PC-9 (cell line): ENCODE measurements at regions not wholly inside any gene's neighbourhood (a gene's known extent, or its start where the extent isn't known, plus 50 kb on each side); places are given as distances from the start of the nearest gene placed in this dataset.

ENCODE experiments used
- BruUV-seq: library from RNA; stranded (reverse); fragments of 400-500 nt; replicated peaks from 2 replicates; lab custom pipeline; 2021; lab: Mats Ljungman, UMichigan
- CTCF ChIA-PET: fragments of 300-600 bp; sonication (Branson Sonifier 250); formaldehyde crosslinking; loops from one replicate; lab custom pipeline; 2022; ENCODE audit warnings: antibody characterized with exemption; lab: Charles Lee
- POLR2A ChIA-PET: fragments of 300-600 bp; sonication (Branson Sonifier 250); formaldehyde crosslinking; loops from one replicate; lab custom pipeline; 2022; ENCODE audit warnings: antibody characterized with exemption; ENCODE audit not compliant: unreplicated experiment; lab: Charles Lee
- DNase-seq, 2 experiments: peaks; one replicate each; pipeline versions ENCODE4 v3.0.0 to v3.0.0-alpha.2; 2015 to 2022; ENCODE audit warnings: mixed read lengths in 1 of 2
- H2AFZ ChIP-seq: fragments of 200-600 bp; sonication (generic); 2 replicates; pipeline ENCODE4 v1.8.1; 2017; ENCODE audit warnings: antibody characterized with exemption
- H3F3A ChIP-seq: fragments of 200-600 bp; sonication (generic); 2 replicates; pipeline ENCODE4 v1.8.1; 2017; ENCODE audit warnings: antibody characterized with exemption, mild to moderate bottlenecking, low read depth; ENCODE audit not compliant: insufficient read depth
- H3K27ac ChIP-seq: fragments of 200-600 bp; sonication (generic); 2 replicates; pipeline ENCODE4 v1.6.1; 2016; ENCODE audit warnings: mixed run types
- H3K27me3 ChIP-seq: fragments of 200-600 bp; sonication (generic); 2 replicates; pipeline ENCODE4 v1.6.1; 2016; ENCODE audit warnings: low read depth, mixed run types; ENCODE audit not compliant: insufficient read depth
- H3K36me3 ChIP-seq: fragments of 200-600 bp; sonication (generic); 2 replicates; pipeline ENCODE4 v1.6.1; 2016; ENCODE audit warnings: low read depth, mixed run types
- H3K4me1 ChIP-seq: fragments of 200-600 bp; sonication (generic); replicated peaks from 2 replicates; pipeline ENCODE4 v1.6.1; 2016; ENCODE audit warnings: mixed run types; ENCODE audit not compliant: insufficient read depth
- H3K4me2 ChIP-seq: fragments of 200-600 bp; sonication (generic); 2 replicates; pipeline ENCODE4 v1.6.1; 2017; ENCODE audit warnings: mixed run types
- H3K4me3 ChIP-seq: fragments of 200-600 bp; sonication (generic); 2 replicates; pipeline ENCODE4 v1.6.1; 2016; ENCODE audit warnings: mixed run types
- H3K79me2 ChIP-seq: fragments of 200-600 bp; sonication (generic); 2 replicates; pipeline ENCODE4 v1.6.1; 2017; ENCODE audit warnings: low read depth, mixed run types
- H3K9me2 ChIP-seq: fragments of 200-600 bp; sonication (generic); 2 replicates; pipeline ENCODE4 v1.8.1; 2017; ENCODE audit warnings: mild to moderate bottlenecking; ENCODE audit not compliant: insufficient read depth
- H3K9me3 ChIP-seq: fragments of 200-600 bp; sonication (generic); 2 replicates; pipeline ENCODE4 v1.8.1; 2016; ENCODE audit warnings: low read depth; ENCODE audit not compliant: insufficient read depth
- H4K20me1 ChIP-seq: fragments of 200-600 bp; sonication (generic); 2 replicates; pipeline ENCODE4 v1.8.1; 2017; ENCODE audit not compliant: insufficient read depth
- CTCF ChIP-seq: fragments of 200-600 bp; sonication (generic); conservative IDR thresholded peaks from 2 replicates; pipeline ENCODE4 v1.6.1; 2017; ENCODE audit warnings: mixed run types, antibody characterized with exemption, mild to moderate bottlenecking, moderate library complexity
- EZH2 ChIP-seq: fragments of 200-600 bp; sonication (generic); IDR thresholded peaks from 2 replicates; pipeline ENCODE4 v1.8.0; 2017; ENCODE audit warnings: antibody characterized with exemption, low read depth
- intact Hi-C: fragments of 100-400 bp; cut with micrococcal nuclease; formaldehyde crosslinking; loops from one replicate; pipeline ENCODE4 v1.10.0; 2022; ENCODE audit not compliant: unreplicated experiment

GRCh38 chr20:12835999-12836398, 172.8 kb upstream of the SPTLC3 start:
- Histone ChIP-seq H3K4me2 (no peak overlapping the region), H2AFZ (no peak overlapping the region), H3K9me3 (no peaks in the 10 kb centered on the region), H3K27me3 (no peaks in the 10 kb centered on the region; the same call in 1 of the 2 replicates), H3K36me3 (no peaks in the 10 kb centered on the region), H3K27ac (no peak overlapping the region), H3K9me2 (no peaks in the 10 kb centered on the region), H3K4me1 (no peaks in the 10 kb centered on the region), H3F3A (no peaks in the 10 kb centered on the region), H3K79me2 (no peaks in the 10 kb centered on the region), H3K4me3 (no peak overlapping the region), H4K20me1 (no peaks in the 10 kb centered on the region)
- CTCF ChIA-PET: no interaction called here
- no TSS peak for BruUV-seq
- intact Hi-C loops: no loop called here
- TF ChIP-seq EZH2 (no peak), CTCF (no peak)
- no peak for DNase-seq
- POLR2A ChIA-PET: no interaction called here

- H3K27ac ChIP-seq: no peak overlapping the region
- no peaks in the 10 kb centered on the region for H3K27me3 ChIP-seq
- no peak overlapping the region for H3K4me2 ChIP-seq
- H2AFZ ChIP-seq: no peak overlapping the region
- no peak for TF ChIP-seq EZH2
- no peak for TF ChIP-seq CTCF
- no peaks in the 10 kb centered on the region for H3K36me3 ChIP-seq
- no peaks in the 10 kb centered on the region for H3F3A ChIP-seq
- intact Hi-C loops: no loop called here
- H3K9me2 ChIP-seq: no peaks in the 10 kb centered on the region
- BruUV-seq: no TSS peak
- CTCF ChIA-PET: no interaction called here
- no peaks in the 10 kb centered on the region for H3K9me3 ChIP-seq
- DNase-seq: no peak
- POLR2A ChIA-PET: no interaction called here
- no peaks in the 10 kb centered on the region for H3K79me2 ChIP-seq
- no peak overlapping the region for H3K4me3 ChIP-seq
- no peaks in the 10 kb centered on the region for H3K4me1 ChIP-seq
- no peaks in the 10 kb centered on the region for H4K20me1 ChIP-seq
Measured at GRCh38 chr20:12837646-12838045, 171.1 kb upstream of the SPTLC3 start.

GRCh38 chr20:12838261-12838866, 170.4 kb upstream of the SPTLC3 start:
- ChIA-PET CTCF (no interaction called here), POLR2A (no interaction called here)
- Histone ChIP-seq H3K36me3 (no peaks in the 10 kb centered on the region), H3K27me3 (no peaks in the 10 kb centered on the region), H3K79me2 (no peaks in the 10 kb centered on the region), H4K20me1 (no peaks in the 10 kb centered on the region), H3K9me3 (no peaks in the 10 kb centered on the region), H3F3A (no peaks in the 10 kb centered on the region), H3K9me2 (no peaks in the 10 kb centered on the region), H3K4me2 (no peak overlapping the region), H3K4me3 (no peak overlapping the region), H2AFZ (no peak overlapping the region), H3K4me1 (no peaks in the 10 kb centered on the region), H3K27ac (no peak overlapping the region)
- intact Hi-C loops: no loop called here
- TF ChIP-seq CTCF (peak; percentile 44; the same call in 1 of the 2 replicates), EZH2 (no peak)
- BruUV-seq: no TSS peak
- no peak for DNase-seq
